CD4-positive, alpha-beta T cell (primary cell): ENCODE measurements at regions not wholly inside any gene's neighbourhood (a gene's known extent, or its start where the extent isn't known, plus 50 kb on each side); places are given as distances from the start of the nearest gene placed in this dataset.

Experiments
- ATAC-seq: fragments of 200-7000 bp; cut with Tn5 transposase; one replicate; pipeline ENCODE4 v1.10.0; 2022; ENCODE audit warnings: mild to moderate bottlenecking; ENCODE audit not compliant: poor library complexity
- CTCF ChIA-PET: fragments of 350-600 bp; sonication (Branson Sonifier 250); formaldehyde crosslinking; loops from one replicate; lab custom pipeline; 2021; ENCODE audit warnings: antibody characterized with exemption, inconsistent platforms; lab: Charles Lee
- POLR2A ChIA-PET: fragments of 350-600 bp; sonication (Branson Sonifier 250); formaldehyde crosslinking; loops from one replicate; lab custom pipeline; 2021; ENCODE audit warnings: antibody characterized with exemption, inconsistent platforms; lab: Charles Lee
- DNase-seq, 14 experiments: peaks; one replicate each; pipeline ENCODE4 v3.0.0-alpha.2; 2013 to 2020; ENCODE audit warnings: mixed read lengths in 2 of 14
- H3K27ac ChIP-seq, 2 donors: one replicate each; pipeline versions ENCODE4 v1.5.1 to v1.7.0; 2013; ENCODE audit warnings: low read length in 2 of 2, low read depth in 1 of 2, mild to moderate bottlenecking in 1 of 2
- H3K27me3 ChIP-seq, 2 experiments: 1 replicate in 1 of 2; 2 replicates in 1 of 2; pipeline versions ENCODE4 v1.6.1 to v1.7.0; 2013; ENCODE audit warnings: low read length in 2 of 2, control low read depth in 1 of 2, mild to moderate bottlenecking in 1 of 2, moderate library complexity in 1 of 2; ENCODE audit not compliant: insufficient read depth in 2 of 2, control insufficient read depth in 1 of 2
- H3K36me3 ChIP-seq: one replicate; pipeline ENCODE4 v1.6.1; 2013; ENCODE audit warnings: low read length, control low read depth; ENCODE audit not compliant: insufficient read depth
- H3K4me1 ChIP-seq: one replicate; pipeline ENCODE4 v1.6.1; 2013; ENCODE audit warnings: low read length, control low read depth; ENCODE audit not compliant: insufficient read depth
- H3K4me3 ChIP-seq: one replicate; pipeline ENCODE4 v1.5.1; 2013; ENCODE audit warnings: mild to moderate bottlenecking, low read length, moderate library complexity
- H3K9me3 ChIP-seq, 2 experiments: 1 replicate in 1 of 2; 2 replicates in 1 of 2; pipeline versions ENCODE4 v1.6.1 to v1.7.0; 2013; ENCODE audit warnings: low read length in 2 of 2, mild to moderate bottlenecking in 2 of 2, control low read depth in 1 of 2, moderate library complexity in 1 of 2; ENCODE audit not compliant: control insufficient read depth in 1 of 2, insufficient read depth in 1 of 2
- H3K27ac Mint-ChIP-seq: one replicate; pipeline ENCODE4 v1.8.0; 2020; ENCODE audit warnings: mixed read lengths
- H3K27me3 Mint-ChIP-seq: one replicate; pipeline ENCODE4 v1.8.0; 2021; ENCODE audit warnings: mixed read lengths
- H3K36me3 Mint-ChIP-seq: one replicate; pipeline ENCODE4 v1.8.0; 2021; ENCODE audit warnings: low read depth, mixed read lengths
- H3K4me1 Mint-ChIP-seq: one replicate; pipeline ENCODE4 v1.8.0; 2021; ENCODE audit warnings: low read depth, mixed read lengths
- H3K4me3 Mint-ChIP-seq: one replicate; pipeline ENCODE4 v1.8.0; 2020; ENCODE audit warnings: mild to moderate bottlenecking, mixed read lengths
- H3K9me3 Mint-ChIP-seq: one replicate; pipeline ENCODE4 v1.8.0; 2020; ENCODE audit warnings: mixed read lengths
- intact Hi-C, 2 experiments: fragments of 100-400 bp; cut with DNase I in 1 of 2; cut with micrococcal nuclease in 1 of 2; formaldehyde crosslinking; loops; one replicate each; pipeline versions ENCODE4 v1.15.1 to v1.9.0; 2023 to 2025; cut with DNase I, micrococcal nuclease
- TF ChIP-seq, protein P1 (sequence below): fragments of 200-600 bp; IDR thresholded peaks from one replicate; pipeline ENCODE4 v1.8.0; 2022; ENCODE audit warnings: antibody characterized with exemption, mild to moderate bottlenecking

DNA sequence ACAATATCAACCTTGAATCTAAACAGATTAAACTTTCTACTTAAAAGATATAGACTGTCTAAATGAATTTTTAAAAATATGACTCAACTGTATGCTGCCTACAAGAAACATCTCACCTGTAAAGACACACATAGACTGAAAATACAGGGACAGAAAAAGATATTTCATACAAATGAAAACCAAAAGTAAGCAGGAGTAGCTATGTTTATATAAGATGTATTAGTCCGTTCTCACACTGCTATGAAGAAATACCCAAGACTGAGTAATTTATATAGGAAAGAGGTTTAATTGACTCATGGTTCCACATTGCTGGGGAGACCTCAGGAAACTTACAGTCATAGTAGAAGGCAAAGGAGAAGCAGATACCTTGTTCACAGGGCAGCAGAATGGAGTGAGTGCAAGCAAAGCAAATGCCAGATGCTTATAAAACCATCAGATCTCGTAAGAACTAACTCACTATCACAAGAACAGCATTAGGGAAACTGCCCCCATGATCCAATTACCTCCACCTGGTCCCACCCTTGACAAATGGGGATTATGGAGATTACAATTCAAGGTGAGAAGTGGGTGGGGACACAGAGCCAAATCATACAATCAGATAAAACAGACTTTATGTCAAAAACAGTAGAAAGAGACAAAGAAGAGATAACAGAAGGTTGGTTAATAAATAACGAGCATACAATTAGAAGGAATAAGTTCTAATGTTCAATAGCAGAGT is 214.4 kb upstream of the SLC39A10 start:
- H3K27me3 ChIP-seq = no peaks in the 10 kb centered on the region
- Mint-ChIP-seq H3K4me3 (no peak overlapping the region), H3K36me3 (peaks cover 8% of the 10 kb centered on the region), H3K4me1 (no peaks in the 10 kb centered on the region), H3K9me3 (peaks cover 10% of the 10 kb centered on the region), H3K27ac (no peak overlapping the region), H3K27me3 (no peaks in the 10 kb centered on the region)
- H3K36me3 ChIP-seq = no peaks in the 10 kb centered on the region
- ChIA-PET CTCF (no interaction called here), POLR2A (no interaction called here)
- no peak for DNase-seq
- H3K9me3 ChIP-seq = peaks cover 15 to 17% of the 10 kb centered on the region in 2 experiments
- no peak overlapping the region for H3K27ac ChIP-seq
- no peak overlapping the region for H3K4me3 ChIP-seq
- TF ChIP-seq, protein P1, sequence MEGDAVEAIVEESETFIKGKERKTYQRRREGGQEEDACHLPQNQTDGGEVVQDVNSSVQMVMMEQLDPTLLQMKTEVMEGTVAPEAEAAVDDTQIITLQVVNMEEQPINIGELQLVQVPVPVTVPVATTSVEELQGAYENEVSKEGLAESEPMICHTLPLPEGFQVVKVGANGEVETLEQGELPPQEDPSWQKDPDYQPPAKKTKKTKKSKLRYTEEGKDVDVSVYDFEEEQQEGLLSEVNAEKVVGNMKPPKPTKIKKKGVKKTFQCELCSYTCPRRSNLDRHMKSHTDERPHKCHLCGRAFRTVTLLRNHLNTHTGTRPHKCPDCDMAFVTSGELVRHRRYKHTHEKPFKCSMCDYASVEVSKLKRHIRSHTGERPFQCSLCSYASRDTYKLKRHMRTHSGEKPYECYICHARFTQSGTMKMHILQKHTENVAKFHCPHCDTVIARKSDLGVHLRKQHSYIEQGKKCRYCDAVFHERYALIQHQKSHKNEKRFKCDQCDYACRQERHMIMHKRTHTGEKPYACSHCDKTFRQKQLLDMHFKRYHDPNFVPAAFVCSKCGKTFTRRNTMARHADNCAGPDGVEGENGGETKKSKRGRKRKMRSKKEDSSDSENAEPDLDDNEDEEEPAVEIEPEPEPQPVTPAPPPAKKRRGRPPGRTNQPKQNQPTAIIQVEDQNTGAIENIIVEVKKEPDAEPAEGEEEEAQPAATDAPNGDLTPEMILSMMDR = no peak
- intact Hi-C loops = no loop called here
- no peak for ATAC-seq
- no peaks in the 10 kb centered on the region for H3K4me1 ChIP-seq

DNA sequence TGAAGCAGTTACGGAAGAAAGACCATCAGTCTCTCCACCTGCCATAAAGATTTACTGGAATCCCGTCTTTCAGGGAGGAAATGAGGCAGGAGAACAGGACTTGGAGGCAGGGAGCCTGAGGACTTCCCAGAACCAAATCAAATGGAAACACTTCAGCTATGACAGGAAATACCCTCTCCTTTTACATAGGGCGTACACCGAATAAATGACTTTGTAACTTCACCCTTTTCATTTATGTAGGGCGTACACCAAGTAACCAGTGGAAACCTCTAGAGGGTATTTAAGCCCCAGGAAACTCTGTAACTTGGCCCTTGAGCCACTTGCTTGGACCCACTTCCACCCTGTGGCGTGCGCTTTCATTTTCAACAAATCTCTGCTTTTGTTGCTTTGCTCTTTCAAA is 218.3 kb upstream of the SLC39A10 start:
- ATAC-seq = no peak
- intact Hi-C loops = no loop called here
- Mint-ChIP-seq H3K27me3 (no peaks in the 10 kb centered on the region), H3K4me3 (no peak overlapping the region), H3K4me1 (no peaks in the 10 kb centered on the region), H3K27ac (no peak overlapping the region), H3K9me3 (peaks cover 10% of the 10 kb centered on the region), H3K36me3 (peaks cover 8% of the 10 kb centered on the region)
- H3K9me3 ChIP-seq = peaks cover 17 to 20% of the 10 kb centered on the region in 2 experiments
- H3K36me3 ChIP-seq = no peaks in the 10 kb centered on the region
- H3K27ac ChIP-seq = no peak overlapping the region
- H3K4me3 ChIP-seq = no peak overlapping the region
- no peaks in the 10 kb centered on the region for H3K4me1 ChIP-seq
- no peak for DNase-seq
- ChIA-PET CTCF (no interaction called here), POLR2A (no interaction called here)
- TF ChIP-seq, protein P1 = no peak
- H3K27me3 ChIP-seq = no peaks in the 10 kb centered on the region

DNA sequence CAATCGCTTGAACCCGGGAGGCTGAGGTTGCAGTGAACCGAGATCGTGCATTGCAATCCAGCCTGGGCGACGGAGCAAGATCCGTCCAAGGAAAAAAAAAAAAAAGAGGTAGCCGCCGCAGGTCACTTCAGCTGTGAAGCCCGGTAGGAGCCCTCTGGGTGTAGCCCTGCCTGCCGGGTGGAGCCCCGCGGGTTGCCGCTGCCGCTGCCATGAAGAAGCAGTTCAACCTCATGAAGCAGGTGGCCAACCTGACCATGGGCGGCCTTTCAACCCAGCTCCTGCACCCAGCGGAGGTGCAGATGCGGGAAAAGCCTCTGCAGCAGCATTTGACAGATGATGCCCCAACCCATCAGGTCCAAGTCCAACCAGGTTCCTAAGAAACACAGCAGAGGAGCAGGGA is 219.5 kb upstream of the SLC39A10 start:
- H3K4me1 ChIP-seq = no peaks in the 10 kb centered on the region
- ATAC-seq = no peak
- Mint-ChIP-seq H3K4me3 (no peak overlapping the region), H3K9me3 (peaks cover 6% of the 10 kb centered on the region), H3K27me3 (no peaks in the 10 kb centered on the region), H3K36me3 (peaks cover 8% of the 10 kb centered on the region), H3K4me1 (no peaks in the 10 kb centered on the region), H3K27ac (no peak overlapping the region)
- H3K36me3 ChIP-seq = no peaks in the 10 kb centered on the region
- ChIA-PET CTCF (interaction anchor here (0.8 kb wide), 1 partner anchor 13 kb away, joined by 3 read pairs; no protein-coding TSS in a partner anchor), POLR2A (no interaction called here)
- H3K27ac ChIP-seq = no peak overlapping the region
- TF ChIP-seq, protein P1 = no peak
- H3K4me3 ChIP-seq = no peak overlapping the region
- H3K9me3 ChIP-seq = peaks cover 16 to 20% of the 10 kb centered on the region in 2 experiments
- DNase-seq = no peak
- intact Hi-C loops = no loop called here
- no peaks in the 10 kb centered on the region for H3K27me3 ChIP-seq
